Smooth muscle cell (in vitro differentiated cells): ENCODE measurements at regions not wholly inside any gene's neighbourhood (a gene's known extent, or its start where the extent isn't known, plus 50 kb on each side); places are given as distances from the start of the nearest gene placed in this dataset.

Source experiments
- DNase-seq: peaks from one replicate; lab custom pipeline; 2025; ENCODE audit not compliant: unreplicated experiment; lab: John Stamatoyannopoulos, UW
- H2AFZ ChIP-seq: fragments of 200-600 bp; sonication (generic); 2 replicates; pipeline ENCODE4 v1.6.0; 2016; ENCODE audit warnings: antibody characterized with exemption, low read depth, mild to moderate bottlenecking
- H3F3A ChIP-seq: fragments of 200-600 bp; sonication (generic); 2 replicates; pipeline ENCODE4 v1.6.0; 2017; ENCODE audit warnings: antibody characterized with exemption, low read depth
- H3K27ac ChIP-seq: fragments of 200-600 bp; sonication (generic); 2 replicates; pipeline ENCODE4 v1.5.1; 2016; ENCODE audit warnings: low read depth, mild to moderate bottlenecking
- H3K27me3 ChIP-seq: fragments of 200-600 bp; sonication (generic); 2 replicates; pipeline ENCODE4 v1.6.1; 2016; ENCODE audit warnings: low read depth, mild to moderate bottlenecking
- H3K36me3 ChIP-seq: fragments of 200-600 bp; sonication (generic); 2 replicates; pipeline ENCODE4 v1.5.1; 2016; ENCODE audit warnings: low read depth
- H3K4me1 ChIP-seq: fragments of 200-600 bp; sonication (generic); 2 replicates; pipeline ENCODE4 v1.5.1; 2016; ENCODE audit warnings: low read depth
- H3K4me2 ChIP-seq: fragments of 200-600 bp; sonication (generic); 2 replicates; pipeline ENCODE4 v1.6.0; 2016; ENCODE audit warnings: mild to moderate bottlenecking
- H3K4me3 ChIP-seq: fragments of 200-600 bp; sonication (generic); 2 replicates; pipeline ENCODE4 v1.5.1; 2016; ENCODE audit warnings: mild to moderate bottlenecking
- H3K79me2 ChIP-seq: fragments of 200-600 bp; sonication (generic); 2 replicates; pipeline ENCODE4 v1.6.0; 2016; ENCODE audit warnings: low read depth, mild to moderate bottlenecking
- H3K9ac ChIP-seq: fragments of 200-600 bp; sonication (generic); 2 replicates; pipeline ENCODE4 v1.6.0; 2016; ENCODE audit warnings: low read depth
- H3K9me3 ChIP-seq: fragments of 200-600 bp; sonication (generic); replicated peaks from 2 replicates; pipeline ENCODE4 v1.5.1; 2016; ENCODE audit warnings: low read depth
- H4K20me1 ChIP-seq: fragments of 200-600 bp; sonication (generic); 2 replicates; pipeline ENCODE4 v1.6.0; 2016; ENCODE audit warnings: low read depth
- WGBS: methylation state at CpG from one replicate; pipeline ENCODE4 v1.1.7; 2016; ENCODE audit warnings: low lambda C conversion rate; 5-methylcytosine and 5-hydroxymethylcytosine counted together
- TF ChIP-seq, protein P1 (sequence below): fragments of 200-600 bp; sonication (generic); IDR thresholded peaks from 2 replicates; pipeline ENCODE4 v1.5.1; 2017; ENCODE audit warnings: borderline replicate concordance, mild to moderate bottlenecking, antibody characterized with exemption; ENCODE audit not compliant: insufficient read depth, poor library complexity, severe bottlenecking

- TF ChIP-seq, protein P1, sequence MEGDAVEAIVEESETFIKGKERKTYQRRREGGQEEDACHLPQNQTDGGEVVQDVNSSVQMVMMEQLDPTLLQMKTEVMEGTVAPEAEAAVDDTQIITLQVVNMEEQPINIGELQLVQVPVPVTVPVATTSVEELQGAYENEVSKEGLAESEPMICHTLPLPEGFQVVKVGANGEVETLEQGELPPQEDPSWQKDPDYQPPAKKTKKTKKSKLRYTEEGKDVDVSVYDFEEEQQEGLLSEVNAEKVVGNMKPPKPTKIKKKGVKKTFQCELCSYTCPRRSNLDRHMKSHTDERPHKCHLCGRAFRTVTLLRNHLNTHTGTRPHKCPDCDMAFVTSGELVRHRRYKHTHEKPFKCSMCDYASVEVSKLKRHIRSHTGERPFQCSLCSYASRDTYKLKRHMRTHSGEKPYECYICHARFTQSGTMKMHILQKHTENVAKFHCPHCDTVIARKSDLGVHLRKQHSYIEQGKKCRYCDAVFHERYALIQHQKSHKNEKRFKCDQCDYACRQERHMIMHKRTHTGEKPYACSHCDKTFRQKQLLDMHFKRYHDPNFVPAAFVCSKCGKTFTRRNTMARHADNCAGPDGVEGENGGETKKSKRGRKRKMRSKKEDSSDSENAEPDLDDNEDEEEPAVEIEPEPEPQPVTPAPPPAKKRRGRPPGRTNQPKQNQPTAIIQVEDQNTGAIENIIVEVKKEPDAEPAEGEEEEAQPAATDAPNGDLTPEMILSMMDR: no peak
- no peaks in the 10 kb centered on the region for H4K20me1 ChIP-seq
- no peaks in the 10 kb centered on the region for H3F3A ChIP-seq
- peaks cover 10% of the 10 kb centered on the region for H3K27me3 ChIP-seq
- H2AFZ ChIP-seq: no peak overlapping the region
- WGBS: 76% methylated on average over 4 of the region's 4 CpGs
- no peak for DNase-seq
- no peak overlapping the region for H3K9ac ChIP-seq
- no peak overlapping the region for H3K4me2 ChIP-seq
- no peak overlapping the region for H3K4me3 ChIP-seq
- H3K27ac ChIP-seq: no peak overlapping the region
- H3K4me1 ChIP-seq: no peaks in the 10 kb centered on the region
- H3K9me3 ChIP-seq: no peaks in the 10 kb centered on the region
- H3K36me3 ChIP-seq: no peaks in the 10 kb centered on the region
- no peaks in the 10 kb centered on the region for H3K79me2 ChIP-seq
Measured at GRCh38 chr1:64363111-64363510, 106.8 kb upstream of the CACHD1 start.

- DNase-seq: no peak
- Histone ChIP-seq H3K36me3 (no peaks in the 10 kb centered on the region), H2AFZ (no peak overlapping the region), H3K4me3 (no peak overlapping the region), H3K27ac (no peak overlapping the region), H3K27me3 (peaks cover 10% of the 10 kb centered on the region), H3K9ac (no peak overlapping the region), H3K79me2 (no peaks in the 10 kb centered on the region), H3K9me3 (no peaks in the 10 kb centered on the region), H3K4me2 (no peak overlapping the region), H3K4me1 (no peaks in the 10 kb centered on the region), H4K20me1 (no peaks in the 10 kb centered on the region), H3F3A (no peaks in the 10 kb centered on the region)
- TF ChIP-seq, protein P1: no peak
Measured at GRCh38 chr1:64363616-64364015, 106.3 kb upstream of the CACHD1 start.

DNA sequence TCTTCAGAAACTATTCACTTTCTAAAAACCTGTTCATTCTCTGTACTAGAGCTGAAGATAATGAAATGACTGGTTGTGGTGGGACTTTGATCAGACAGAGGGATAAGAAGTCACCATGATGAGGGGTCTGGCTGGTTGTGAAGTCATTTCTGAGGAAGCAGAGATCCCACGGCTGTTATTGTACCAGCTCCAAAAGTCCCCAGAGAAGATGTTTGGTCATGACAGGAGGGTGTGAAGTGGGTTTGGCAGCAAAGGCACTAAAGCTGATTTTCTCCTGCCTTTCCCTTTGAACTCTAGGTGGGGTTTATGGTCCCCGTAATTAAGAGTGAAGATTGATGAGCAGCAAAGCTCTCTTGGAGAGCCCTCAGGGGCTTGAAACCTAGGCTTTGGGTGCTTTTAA, 103.1 kb upstream of the CACHD1 start:
- no peak overlapping the region for H2AFZ ChIP-seq
- H3K9me3 ChIP-seq: no peaks in the 10 kb centered on the region
- H3K79me2 ChIP-seq: no peaks in the 10 kb centered on the region
- no peaks in the 10 kb centered on the region for H3K36me3 ChIP-seq
- no peaks in the 10 kb centered on the region for H3K4me1 ChIP-seq
- 72% methylated on average over 2 of the region's 2 CpGs for WGBS
- H3K27ac ChIP-seq: no peak overlapping the region
- TF ChIP-seq, protein P1: no peak
- no peaks in the 10 kb centered on the region for H3F3A ChIP-seq
- H4K20me1 ChIP-seq: no peaks in the 10 kb centered on the region
- H3K9ac ChIP-seq: no peak overlapping the region
- H3K4me3 ChIP-seq: no peak overlapping the region
- DNase-seq: no peak
- no peak overlapping the region for H3K4me2 ChIP-seq
- H3K27me3 ChIP-seq: peaks cover 10% of the 10 kb centered on the region

GRCh38 chr1:64368344-64368743, 101.6 kb upstream of the CACHD1 start:
- Histone ChIP-seq H3K79me2 (no peaks in the 10 kb centered on the region), H3K36me3 (no peaks in the 10 kb centered on the region), H3K4me3 (no peak overlapping the region), H3F3A (no peaks in the 10 kb centered on the region), H3K27me3 (peaks cover 10% of the 10 kb centered on the region), H3K9me3 (no peaks in the 10 kb centered on the region), H4K20me1 (no peaks in the 10 kb centered on the region), H3K4me2 (no peak overlapping the region), H2AFZ (no peak overlapping the region), H3K9ac (no peak overlapping the region), H3K4me1 (no peaks in the 10 kb centered on the region), H3K27ac (no peak overlapping the region)
- TF ChIP-seq, protein P1: no peak
- no peak for DNase-seq
- 62% methylated on average over 1 of the region's 1 CpG for WGBS
